HepG2 (cell line): ENCODE measurements at regions not wholly inside any gene's neighbourhood (a gene's known extent, or its start where the extent isn't known, plus 50 kb on each side); places are given as distances from the start of the nearest gene placed in this dataset.

Experiments
- BORCS8-MEF2B ChIP-seq: sonication (generic); formaldehyde crosslinking; IDR thresholded peaks from 2 replicates; pipeline ENCODE4 v1.8.0; 2022; ENCODE audit warnings: mild to moderate bottlenecking, missing genetic modification reagents
- ETV6 ChIP-seq: sonication (generic); formaldehyde crosslinking; conservative IDR thresholded peaks from 2 replicates; pipeline ENCODE4 v1.4.0; 2020; ENCODE audit warnings: missing genetic modification reagents
- JUNB ChIP-seq: sonication (generic); formaldehyde crosslinking; IDR thresholded peaks from 2 replicates; pipeline ENCODE4 v1.8.0; 2022; ENCODE audit warnings: missing genetic modification reagents, mild to moderate bottlenecking, borderline replicate concordance
- PPARG ChIP-seq: conservative IDR thresholded peaks from 2 replicates; pipeline ENCODE4 v1.6.1; 2016; ENCODE audit warnings: missing biosample characterization, missing genetic modification reagents
- RFX3 ChIP-seq: IDR thresholded peaks from 2 replicates; pipeline ENCODE4 v1.6.1; 2016; ENCODE audit warnings: missing biosample characterization, missing genetic modification reagents
- THAP11 ChIP-seq: IDR thresholded peaks from 2 replicates; pipeline ENCODE4 v1.6.1; 2016; ENCODE audit warnings: missing biosample characterization, missing genetic modification reagents
- ZIK1 ChIP-seq: sonication (generic); formaldehyde crosslinking; IDR thresholded peaks from 2 replicates; pipeline ENCODE4 v1.5.0; 2020; ENCODE audit warnings: mild to moderate bottlenecking, low read depth, missing genetic modification reagents, borderline replicate concordance
- ZNF12 ChIP-seq: sonication (generic); formaldehyde crosslinking; IDR thresholded peaks from 2 replicates; pipeline ENCODE4 v1.5.0; 2020; ENCODE audit warnings: missing genetic modification reagents
- ZNF17 ChIP-seq: sonication (generic); formaldehyde crosslinking; IDR thresholded peaks from 2 replicates; pipeline ENCODE4 v1.5.0; 2020; ENCODE audit warnings: mild to moderate bottlenecking, missing genetic modification reagents
- ZNF644 ChIP-seq: IDR thresholded peaks from 2 replicates; pipeline ENCODE4 v1.6.1; 2016; ENCODE audit warnings: low read depth
- ZSCAN29 ChIP-seq: sonication (generic); formaldehyde crosslinking; conservative IDR thresholded peaks from 2 replicates; pipeline ENCODE4 v1.4.0; 2020; ENCODE audit warnings: mild to moderate bottlenecking, missing genetic modification reagents
- TF ChIP-seq, protein P1 (sequence below): sonication (generic); formaldehyde crosslinking; IDR thresholded peaks from 2 replicates; pipeline ENCODE4 v1.9.0; 2022; ENCODE audit warnings: missing genetic modification reagents, mild to moderate bottlenecking, borderline replicate concordance
- TF ChIP-seq, protein P2 (sequence below): sonication (generic); formaldehyde crosslinking; IDR thresholded peaks from 2 replicates; pipeline ENCODE4 v1.5.1; 2020; ENCODE audit warnings: mild to moderate bottlenecking, missing genetic modification reagents
- TF ChIP-seq, protein P3 (sequence below): sonication (generic); formaldehyde crosslinking; IDR thresholded peaks from 2 replicates; pipeline ENCODE4 v1.4.0; 2020; ENCODE audit warnings: mild to moderate bottlenecking, missing genetic modification reagents, borderline replicate concordance
- TF ChIP-seq, protein P4 (sequence below): sonication (generic); formaldehyde crosslinking; IDR thresholded peaks from 2 replicates; pipeline ENCODE4 v1.9.0; 2022; ENCODE audit warnings: low read depth, missing genetic modification reagents
- TF ChIP-seq, protein P5 (sequence below): sonication (generic); formaldehyde crosslinking; IDR thresholded peaks from 2 replicates; pipeline ENCODE4 v1.8.1; 2023; ENCODE audit warnings: mild to moderate bottlenecking, missing genetic modification reagents

DNA sequence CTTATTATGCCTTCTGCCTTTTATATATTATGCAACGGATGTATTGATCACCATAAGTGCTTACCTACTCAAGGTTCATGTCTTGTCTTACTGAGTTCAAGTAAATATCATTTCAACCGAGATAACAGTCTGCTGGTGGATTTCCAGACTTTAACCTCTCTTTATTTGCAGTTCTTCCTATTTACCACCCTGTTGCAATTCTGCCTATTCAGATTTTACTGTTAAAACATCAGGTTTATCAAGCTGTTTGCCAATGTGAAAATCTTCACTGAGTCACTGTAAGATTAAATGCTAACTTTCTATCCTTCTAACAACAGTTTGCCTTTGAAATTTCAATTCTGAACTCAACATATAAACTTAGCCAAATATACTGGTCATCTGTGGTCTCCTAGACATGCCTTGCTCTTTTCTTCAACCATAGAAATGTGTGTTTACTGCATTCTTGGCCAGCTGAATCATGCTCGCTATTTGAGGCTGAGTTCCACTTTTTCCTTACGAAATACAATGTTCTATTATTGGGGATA lies 471.7 kb upstream of the RORB start (continued):
- TF ChIP-seq ZNF644 (CRISPR knock-in tag) (peak; percentile 32; the same call in 1 of the 2 replicates), RFX3 (CRISPR knock-in tag) (no peak), ZNF12 (CRISPR knock-in tag) (no peak), JUNB (CRISPR knock-in tag) (peak; percentile 79), ETV6 (no peak), BORCS8-MEF2B (CRISPR knock-in tag) (no peak), PPARG (peak; percentile 72), THAP11 (CRISPR knock-in tag) (peak; percentile 65), ZNF17 (CRISPR knock-in tag) (no peak), ZSCAN29 (CRISPR knock-in tag) (0 out of 2 replicates have a peak, but pooled peaks have one; percentile 61), ZIK1 (CRISPR knock-in tag) (no peak)
- TF ChIP-seq, protein P1, sequence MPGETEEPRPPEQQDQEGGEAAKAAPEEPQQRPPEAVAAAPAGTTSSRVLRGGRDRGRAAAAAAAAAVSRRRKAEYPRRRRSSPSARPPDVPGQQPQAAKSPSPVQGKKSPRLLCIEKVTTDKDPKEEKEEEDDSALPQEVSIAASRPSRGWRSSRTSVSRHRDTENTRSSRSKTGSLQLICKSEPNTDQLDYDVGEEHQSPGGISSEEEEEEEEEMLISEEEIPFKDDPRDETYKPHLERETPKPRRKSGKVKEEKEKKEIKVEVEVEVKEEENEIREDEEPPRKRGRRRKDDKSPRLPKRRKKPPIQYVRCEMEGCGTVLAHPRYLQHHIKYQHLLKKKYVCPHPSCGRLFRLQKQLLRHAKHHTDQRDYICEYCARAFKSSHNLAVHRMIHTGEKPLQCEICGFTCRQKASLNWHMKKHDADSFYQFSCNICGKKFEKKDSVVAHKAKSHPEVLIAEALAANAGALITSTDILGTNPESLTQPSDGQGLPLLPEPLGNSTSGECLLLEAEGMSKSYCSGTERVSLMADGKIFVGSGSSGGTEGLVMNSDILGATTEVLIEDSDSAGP (CRISPR knock-in tag): no peak
- TF ChIP-seq, protein P2, sequence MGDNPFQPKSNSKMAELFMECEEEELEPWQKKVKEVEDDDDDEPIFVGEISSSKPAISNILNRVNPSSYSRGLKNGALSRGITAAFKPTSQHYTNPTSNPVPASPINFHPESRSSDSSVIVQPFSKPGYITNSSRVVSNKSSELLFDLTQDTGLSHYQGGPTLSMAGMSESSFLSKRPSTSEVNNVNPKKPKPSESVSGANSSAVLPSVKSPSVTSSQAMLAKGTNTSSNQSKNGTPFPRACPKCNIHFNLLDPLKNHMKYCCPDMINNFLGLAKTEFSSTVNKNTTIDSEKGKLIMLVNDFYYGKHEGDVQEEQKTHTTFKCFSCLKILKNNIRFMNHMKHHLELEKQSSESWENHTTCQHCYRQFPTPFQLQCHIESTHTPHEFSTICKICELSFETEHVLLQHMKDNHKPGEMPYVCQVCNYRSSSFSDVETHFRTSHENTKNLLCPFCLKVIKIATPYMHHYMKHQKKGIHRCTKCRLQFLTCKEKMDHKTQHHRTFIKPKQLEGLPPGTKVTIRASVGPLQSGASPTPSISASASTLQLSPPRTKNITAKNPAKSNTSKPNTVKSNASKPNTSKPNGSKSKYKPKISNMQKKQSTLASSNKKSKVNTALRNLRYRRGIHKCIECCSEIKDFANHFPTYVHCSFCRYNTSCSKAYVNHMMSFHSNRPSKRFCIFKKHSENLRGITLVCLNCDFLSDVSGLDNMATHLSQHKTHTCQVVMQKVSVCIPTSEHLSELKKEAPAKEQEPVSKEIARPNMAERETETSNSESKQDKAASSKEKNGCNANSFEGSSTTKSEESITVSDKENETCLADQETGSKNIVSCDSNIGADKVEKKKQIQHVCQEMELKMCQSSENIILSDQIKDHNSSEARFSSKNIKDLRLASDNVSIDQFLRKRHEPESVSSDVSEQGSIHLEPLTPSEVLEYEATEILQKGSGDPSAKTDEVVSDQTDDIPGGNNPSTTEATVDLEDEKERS (CRISPR knock-in tag): no peak
- TF ChIP-seq, protein P3, sequence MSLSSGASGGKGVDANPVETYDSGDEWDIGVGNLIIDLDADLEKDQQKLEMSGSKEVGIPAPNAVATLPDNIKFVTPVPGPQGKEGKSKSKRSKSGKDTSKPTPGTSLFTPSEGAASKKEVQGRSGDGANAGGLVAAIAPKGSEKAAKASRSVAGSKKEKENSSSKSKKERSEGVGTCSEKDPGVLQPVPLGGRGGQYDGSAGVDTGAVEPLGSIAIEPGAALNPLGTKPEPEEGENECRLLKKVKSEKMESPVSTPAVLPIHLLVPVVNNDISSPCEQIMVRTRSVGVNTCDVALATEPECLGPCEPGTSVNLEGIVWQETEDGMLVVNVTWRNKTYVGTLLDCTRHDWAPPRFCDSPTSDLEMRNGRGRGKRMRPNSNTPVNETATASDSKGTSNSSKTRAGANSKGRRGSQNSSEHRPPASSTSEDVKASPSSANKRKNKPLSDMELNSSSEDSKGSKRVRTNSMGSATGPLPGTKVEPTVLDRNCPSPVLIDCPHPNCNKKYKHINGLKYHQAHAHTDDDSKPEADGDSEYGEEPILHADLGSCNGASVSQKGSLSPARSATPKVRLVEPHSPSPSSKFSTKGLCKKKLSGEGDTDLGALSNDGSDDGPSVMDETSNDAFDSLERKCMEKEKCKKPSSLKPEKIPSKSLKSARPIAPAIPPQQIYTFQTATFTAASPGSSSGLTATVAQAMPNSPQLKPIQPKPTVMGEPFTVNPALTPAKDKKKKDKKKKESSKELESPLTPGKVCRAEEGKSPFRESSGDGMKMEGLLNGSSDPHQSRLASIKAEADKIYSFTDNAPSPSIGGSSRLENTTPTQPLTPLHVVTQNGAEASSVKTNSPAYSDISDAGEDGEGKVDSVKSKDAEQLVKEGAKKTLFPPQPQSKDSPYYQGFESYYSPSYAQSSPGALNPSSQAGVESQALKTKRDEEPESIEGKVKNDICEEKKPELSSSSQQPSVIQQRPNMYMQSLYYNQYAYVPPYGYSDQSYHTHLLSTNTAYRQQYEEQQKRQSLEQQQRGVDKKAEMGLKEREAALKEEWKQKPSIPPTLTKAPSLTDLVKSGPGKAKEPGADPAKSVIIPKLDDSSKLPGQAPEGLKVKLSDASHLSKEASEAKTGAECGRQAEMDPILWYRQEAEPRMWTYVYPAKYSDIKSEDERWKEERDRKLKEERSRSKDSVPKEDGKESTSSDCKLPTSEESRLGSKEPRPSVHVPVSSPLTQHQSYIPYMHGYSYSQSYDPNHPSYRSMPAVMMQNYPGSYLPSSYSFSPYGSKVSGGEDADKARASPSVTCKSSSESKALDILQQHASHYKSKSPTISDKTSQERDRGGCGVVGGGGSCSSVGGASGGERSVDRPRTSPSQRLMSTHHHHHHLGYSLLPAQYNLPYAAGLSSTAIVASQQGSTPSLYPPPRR (CRISPR knock-in tag): peak; percentile 90
- TF ChIP-seq, protein P4, sequence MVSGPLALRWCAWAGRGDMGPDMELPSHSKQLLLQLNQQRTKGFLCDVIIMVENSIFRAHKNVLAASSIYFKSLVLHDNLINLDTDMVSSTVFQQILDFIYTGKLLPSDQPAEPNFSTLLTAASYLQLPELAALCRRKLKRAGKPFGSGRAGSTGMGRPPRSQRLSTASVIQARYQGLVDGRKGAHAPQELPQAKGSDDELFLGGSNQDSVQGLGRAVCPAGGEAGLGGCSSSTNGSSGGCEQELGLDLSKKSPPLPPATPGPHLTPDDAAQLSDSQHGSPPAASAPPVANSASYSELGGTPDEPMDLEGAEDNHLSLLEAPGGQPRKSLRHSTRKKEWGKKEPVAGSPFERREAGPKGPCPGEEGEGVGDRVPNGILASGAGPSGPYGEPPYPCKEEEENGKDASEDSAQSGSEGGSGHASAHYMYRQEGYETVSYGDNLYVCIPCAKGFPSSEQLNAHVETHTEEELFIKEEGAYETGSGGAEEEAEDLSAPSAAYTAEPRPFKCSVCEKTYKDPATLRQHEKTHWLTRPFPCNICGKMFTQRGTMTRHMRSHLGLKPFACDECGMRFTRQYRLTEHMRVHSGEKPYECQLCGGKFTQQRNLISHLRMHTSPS (CRISPR knock-in tag): no peak
- TF ChIP-seq, protein P5, sequence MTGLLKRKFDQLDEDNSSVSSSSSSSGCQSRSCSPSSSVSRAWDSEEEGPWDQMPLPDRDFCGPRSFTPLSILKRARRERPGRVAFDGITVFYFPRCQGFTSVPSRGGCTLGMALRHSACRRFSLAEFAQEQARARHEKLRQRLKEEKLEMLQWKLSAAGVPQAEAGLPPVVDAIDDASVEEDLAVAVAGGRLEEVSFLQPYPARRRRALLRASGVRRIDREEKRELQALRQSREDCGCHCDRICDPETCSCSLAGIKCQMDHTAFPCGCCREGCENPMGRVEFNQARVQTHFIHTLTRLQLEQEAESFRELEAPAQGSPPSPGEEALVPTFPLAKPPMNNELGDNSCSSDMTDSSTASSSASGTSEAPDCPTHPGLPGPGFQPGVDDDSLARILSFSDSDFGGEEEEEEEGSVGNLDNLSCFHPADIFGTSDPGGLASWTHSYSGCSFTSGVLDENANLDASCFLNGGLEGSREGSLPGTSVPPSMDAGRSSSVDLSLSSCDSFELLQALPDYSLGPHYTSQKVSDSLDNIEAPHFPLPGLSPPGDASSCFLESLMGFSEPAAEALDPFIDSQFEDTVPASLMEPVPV (CRISPR knock-in tag): no peak
